Stimulated activated CD4-positive, alpha-beta T cell treated with anti-CD3 and anti-CD28 coated beads, Interleukin-1b, Interleukin-23, amount 100 ng/mL, for 4 hours (primary cell): ENCODE measurements at regions not wholly inside any gene's neighbourhood (a gene's known extent, or its start where the extent isn't known, plus 50 kb on each side); places are given as distances from the start of the nearest gene placed in this dataset.

Source experiments
- DNase-seq, 2 donors: peaks; one replicate each; pipeline ENCODE4 v3.0.0-alpha.2; 2020; ENCODE audit warnings: low read depth in 2 of 2

DNA sequence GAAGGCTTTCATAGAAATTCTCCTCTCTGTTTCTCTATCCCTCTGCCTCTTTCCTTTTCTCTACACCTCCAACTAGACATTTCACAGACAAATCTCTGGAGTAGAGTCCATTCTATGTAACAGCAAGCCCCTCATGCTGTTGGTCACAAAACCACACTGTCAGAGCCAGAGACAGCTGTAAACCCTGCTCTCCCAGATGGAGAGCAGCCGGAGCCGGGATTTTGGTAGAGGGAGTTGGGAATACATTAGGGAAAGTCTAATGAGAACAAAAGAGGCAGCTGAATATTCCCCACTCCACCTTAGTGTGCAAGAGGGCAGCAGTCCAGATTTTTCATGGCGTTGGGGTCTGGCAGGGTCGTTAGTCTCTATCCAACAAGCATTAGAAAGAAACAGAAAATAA lies 68.3 kb upstream of the EDN1 start:
- no peak for DNase-seq

DNA sequence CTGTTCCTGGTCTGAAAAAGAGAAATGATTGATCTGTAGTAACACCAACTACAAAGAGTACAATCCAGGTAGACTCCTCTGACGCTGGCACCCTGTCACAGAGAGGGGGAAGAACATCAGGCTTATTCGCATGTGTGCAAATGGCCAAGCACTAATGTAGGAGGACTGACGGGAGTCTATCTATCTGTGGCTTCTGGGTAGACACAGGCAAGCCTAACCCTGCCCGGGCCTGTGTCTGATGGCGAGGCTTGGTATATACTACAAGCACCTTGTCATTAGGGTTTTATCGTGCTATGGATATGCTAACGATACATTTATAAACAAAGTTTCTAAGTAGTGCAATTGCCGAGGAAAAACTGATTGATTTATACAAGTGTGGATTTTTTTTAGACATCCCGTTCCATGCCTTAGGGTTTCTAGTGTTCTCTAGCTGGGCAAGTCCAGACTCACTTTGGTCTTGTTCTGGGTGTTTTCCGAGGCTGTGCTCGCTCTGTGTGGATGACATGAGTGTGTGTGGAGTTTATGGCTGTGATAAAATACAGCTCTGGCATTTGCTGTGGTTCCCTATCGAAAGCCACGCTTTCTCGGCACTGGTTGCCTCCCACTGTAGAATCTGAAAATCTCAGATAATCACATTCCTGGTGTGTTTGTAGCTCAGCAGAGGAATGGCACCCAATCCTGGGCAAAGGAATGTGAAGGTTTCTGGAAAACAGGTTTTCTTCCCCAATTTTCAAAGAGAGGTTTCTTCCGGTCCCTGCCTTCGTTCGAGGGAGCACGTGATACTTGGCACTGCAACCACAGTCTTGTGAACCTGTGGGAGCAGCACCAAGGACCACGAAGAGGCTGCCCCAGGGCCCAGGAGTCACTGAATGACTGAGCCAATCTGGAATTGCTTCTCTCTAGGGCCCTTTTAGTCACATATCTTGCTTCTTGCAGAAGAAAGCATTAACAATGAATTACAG lies 67.5 kb upstream of the EDN1 start:
- no peak for DNase-seq

DNA sequence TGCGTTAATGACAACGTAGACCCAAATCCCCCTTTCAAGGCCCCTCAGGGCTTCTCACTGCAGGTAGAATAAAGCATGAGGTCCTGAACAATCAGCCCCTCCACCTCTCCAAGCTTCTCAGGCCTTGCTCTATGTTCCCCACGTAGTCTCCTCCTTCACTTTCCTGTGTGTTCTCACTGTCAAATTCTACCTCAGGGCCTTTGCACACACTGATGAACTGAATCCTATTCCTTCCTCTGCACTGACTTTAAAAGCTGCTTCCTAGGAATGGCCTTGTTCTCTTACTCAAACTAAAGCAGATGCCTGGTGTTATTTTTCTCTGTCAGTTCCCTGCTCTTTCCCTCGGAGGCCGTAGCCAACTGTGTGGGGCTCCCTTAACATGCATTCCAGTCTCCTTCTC lies 66.8 kb upstream of the EDN1 start:
- no peak for DNase-seq

DNA sequence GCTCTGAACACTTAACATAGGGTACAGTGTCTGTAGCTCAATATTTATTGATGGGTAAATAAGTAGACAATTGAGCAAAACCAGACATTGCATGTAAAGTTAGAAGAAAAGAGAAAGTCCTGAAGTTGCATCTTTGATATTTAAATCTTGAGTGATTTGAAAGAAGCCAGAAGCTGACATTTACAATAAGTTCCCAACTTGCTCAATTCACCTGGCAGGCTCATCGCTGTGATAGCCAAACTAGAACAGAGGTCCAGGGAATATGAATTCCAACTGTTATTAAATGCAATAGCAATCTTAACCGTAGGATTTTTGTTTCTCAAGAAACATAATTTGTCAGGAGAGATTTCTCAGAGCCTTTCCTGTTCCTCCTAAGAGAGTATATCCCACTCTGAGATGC lies 65.9 kb upstream of the EDN1 start:
- no peak for DNase-seq

DNA sequence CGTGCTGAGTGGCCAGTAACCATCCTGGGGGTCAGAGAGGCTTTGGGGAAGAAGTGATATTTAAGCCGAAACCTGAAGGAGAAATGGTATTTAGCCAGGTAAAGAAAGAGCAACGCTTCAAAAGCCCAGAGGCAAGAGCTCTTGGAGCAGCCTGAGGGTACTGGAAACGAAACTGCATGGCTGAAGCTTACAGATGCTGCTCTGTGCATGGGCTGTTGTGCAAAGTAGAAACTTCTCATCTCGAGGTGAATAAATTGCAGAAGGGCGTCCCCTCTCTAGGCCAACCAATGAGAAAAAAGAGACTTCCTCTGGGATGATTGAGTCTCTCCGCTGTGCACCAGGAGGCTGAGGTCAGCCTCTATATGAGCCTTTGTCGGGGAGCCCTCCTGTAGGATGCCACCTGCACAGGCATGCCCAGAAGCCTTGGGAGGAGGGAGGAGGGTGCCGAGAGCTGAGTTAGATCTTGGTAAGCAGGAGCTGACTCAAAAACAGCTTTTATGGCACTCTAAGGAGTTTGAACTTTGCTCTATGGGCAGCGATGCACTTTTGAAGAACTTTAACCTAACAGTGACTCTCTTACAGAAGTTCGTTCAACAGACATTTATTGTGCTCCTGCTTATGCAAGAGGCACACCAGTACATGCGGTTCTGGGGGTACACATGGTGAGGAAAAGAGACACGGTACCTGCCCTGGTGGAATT lies 61.6 kb upstream of the EDN1 start:
- no peak for DNase-seq

DNA sequence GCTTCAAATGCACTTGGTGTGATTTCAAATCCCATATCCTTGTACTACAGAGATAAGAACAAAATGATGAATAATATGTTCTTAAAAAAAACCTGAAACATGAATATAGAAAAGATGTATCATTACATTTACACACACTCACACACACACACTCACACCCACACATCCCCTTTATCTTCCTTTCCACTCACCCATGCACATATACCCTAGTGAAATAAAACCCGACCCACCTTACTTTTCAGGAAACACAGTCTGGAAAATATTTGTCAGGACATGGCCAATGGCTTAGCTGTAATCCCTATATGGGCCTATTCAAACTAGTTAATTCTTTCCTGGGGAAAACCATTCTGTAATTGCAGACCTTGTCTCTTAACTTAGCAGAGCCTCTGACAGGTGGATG lies 60.8 kb upstream of the EDN1 start:
- peak in 1 of 2 donors; percentile 6 for DNase-seq

DNA sequence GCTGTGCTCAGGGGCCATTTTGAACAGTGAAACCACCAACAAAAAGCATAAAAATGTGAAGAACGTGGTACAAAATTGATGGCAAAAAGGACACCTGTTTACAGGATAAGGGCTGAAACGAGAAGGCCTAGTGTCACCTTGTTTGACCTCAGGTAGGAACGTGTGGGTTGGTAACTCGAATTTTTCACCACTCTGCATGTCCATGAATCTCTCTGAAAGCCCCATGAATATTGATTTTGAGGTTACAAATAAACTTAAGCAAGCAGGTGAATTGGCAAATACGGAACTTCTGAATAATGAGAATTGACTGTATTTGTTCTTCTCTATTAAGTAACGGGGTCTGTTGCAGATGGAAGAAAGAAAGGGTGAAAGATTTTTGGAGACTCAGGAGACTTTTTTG lies 59.6 kb upstream of the EDN1 start:
- DNase-seq, result no peak

DNA sequence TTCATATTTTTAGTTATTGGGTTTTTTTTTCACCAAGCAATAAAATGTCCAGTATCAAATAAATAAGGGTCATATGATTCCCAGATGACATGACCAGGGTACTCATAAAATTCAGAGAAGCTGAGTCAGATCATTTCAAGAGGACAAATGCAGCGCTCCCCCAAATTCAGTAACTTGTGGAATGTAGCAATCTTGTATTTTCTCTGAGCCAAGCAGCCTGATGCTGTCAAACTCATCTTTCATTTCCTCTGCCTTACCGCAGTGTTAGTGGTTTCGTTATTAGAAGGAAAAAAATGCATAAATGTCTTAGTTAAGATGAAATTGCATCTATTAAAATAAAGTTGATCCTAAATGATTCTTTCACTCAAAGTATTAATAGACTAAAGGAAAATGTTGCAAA lies 57.8 kb upstream of the EDN1 start:
- DNase-seq, result no peak

DNA sequence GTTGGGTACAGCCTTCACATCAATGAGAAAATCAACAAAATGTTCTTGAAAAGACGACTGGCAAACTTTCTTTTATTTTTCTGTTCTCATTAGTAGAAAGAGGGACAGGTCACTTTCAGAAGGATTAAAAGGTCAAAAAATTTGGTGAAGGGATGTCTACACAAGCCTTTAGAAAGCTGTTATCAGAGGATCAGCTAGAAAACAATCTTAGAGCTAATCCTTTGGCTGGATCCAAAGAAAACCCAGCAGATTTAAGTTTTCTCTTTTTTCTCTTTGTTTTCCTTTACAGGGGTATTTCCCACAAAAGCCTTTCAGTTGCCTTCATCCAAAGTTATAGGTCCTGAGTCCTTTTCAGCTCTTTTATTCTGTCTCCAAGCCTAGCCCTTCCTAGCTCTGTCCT lies 57.3 kb upstream of the EDN1 start:
- DNase-seq, result no peak

DNA sequence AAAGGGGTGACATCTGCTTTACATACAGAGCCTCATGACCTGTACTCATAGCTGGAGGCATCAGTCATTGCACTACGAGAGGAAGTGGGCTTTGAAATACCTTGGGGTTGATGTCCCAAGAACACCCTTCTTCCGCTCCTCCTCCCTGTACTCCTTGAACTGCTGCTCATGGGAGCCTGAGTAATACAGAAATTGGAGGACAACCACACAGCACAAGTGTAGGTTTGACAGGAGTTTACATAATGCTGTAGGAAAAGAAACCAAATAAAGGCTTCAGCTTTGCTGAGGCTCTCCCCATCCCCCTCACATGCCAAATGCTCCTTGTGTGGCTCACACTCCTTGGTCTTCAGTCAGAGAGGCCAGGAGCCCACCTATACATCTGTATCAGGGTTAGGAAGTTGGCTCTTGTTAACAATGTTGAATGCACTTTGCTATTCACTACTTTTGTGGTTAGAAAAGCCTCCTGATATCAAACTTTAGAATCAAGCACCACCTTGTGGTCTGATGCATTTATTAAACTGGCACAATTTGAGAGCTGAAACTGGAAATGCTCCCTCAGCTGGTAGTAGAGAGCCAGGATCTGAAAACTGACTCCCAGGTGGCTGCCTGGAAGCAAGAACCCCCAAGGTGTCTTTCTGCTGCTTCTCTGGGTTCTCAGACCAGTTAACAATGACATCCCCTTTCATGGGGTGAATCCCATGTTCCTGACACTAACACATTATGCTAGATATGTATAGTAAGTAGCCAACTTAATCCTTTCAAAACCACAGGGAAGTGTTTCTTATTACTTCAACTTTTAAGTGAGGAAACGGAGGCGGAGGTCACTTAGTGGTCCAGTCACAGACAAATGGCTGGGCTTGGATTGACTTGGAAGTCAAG lies 56.2 kb upstream of the EDN1 start:
- DNase-seq, result peak in 1 of 2 donors; percentile 20

DNA sequence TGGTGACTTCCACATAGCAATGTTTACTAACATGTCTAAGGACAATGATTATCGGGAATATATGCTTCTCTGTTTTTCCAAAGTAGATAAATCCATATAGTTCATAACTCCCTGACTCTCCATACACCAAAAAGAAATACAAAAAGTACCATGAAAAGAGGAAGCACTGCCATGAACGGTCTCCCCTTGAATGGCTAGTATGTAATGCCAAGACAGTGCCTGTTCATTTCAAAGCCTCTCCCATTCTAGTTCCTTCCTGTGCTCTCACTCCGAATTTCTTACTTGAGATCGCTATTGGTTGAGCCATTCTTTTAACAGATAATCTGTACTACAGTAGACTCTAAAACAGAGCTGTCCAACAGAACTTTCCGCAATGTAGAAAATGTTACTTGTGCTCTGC lies 54.8 kb upstream of the EDN1 start:
- no peak for DNase-seq

DNA sequence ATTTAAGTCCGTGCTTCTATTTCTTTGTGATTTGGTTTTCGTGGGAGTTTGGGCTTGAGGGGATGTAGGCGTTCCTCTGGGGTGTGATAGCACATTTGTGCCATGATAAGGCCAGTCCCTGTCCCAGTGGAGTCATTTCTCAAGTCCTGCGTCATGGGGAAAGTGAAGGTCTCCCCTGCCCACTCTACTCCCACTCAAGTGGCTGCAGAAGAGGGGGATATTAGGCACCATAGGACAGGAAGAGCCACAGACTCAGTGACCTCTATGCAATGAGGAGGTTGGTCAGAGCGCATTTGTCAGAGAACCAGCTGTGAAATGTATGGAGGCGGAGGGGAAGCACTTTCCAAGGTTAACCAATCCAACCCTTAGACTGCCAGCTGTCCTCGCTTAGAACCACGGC lies 51.9 kb upstream of the EDN1 start:
- no peak for DNase-seq
